ENCODE measurements at regions not wholly inside any gene's neighbourhood (a gene's known extent, or its start where the extent isn't known, plus 50 kb on each side); places are given as distances from the start of the nearest gene placed in this dataset.

- TF ChIP-seq POLR2AphosphoS5 (IDR thresholded peaks at IDR 0.05) (no peak), CTCF (IDR thresholded peaks at IDR 0.05) (no peak), EP300 (IDR thresholded peaks at IDR 0.05) (no peak)
These were observed 556.5 kb downstream of the GABRG2 start for GRCh38 chr5:162624110-162624509.
